C4-2B (cell line): ENCODE measurements at regions not wholly inside any gene's neighbourhood (a gene's known extent, or its start where the extent isn't known, plus 50 kb on each side); places are given as distances from the start of the nearest gene placed in this dataset.

ENCODE experiments used
- CTCF ChIP-seq: fragments of 450-650 bp; conservative IDR thresholded peaks from 2 replicates; pipeline ENCODE4 v1.5.1; 2017; ENCODE audit warnings: mild to moderate bottlenecking
- ZFX ChIP-seq: fragments of 450-650 bp; IDR thresholded peaks from 2 replicates; pipeline ENCODE4 v1.6.1; 2017

GRCh38 chr1:164930241-164930640, 371.3 kb downstream of the PBX1 start:
- TF ChIP-seq CTCF: peak; percentile 17; the same call in 1 of the 2 replicates
- no peak for TF ChIP-seq ZFX
